IPS-15b (cell line): ENCODE measurements at regions not wholly inside any gene's neighbourhood (a gene's known extent, or its start where the extent isn't known, plus 50 kb on each side); places are given as distances from the start of the nearest gene placed in this dataset.

Source experiments
- H3K27me3 ChIP-seq: one replicate; pipeline ENCODE4 v1.6.1; 2013; ENCODE audit warnings: low read length; ENCODE audit not compliant: control insufficient read depth, insufficient read depth
- H3K36me3 ChIP-seq: one replicate; pipeline ENCODE4 v1.6.1; 2013; ENCODE audit warnings: low read length; ENCODE audit not compliant: control insufficient read depth, insufficient read depth
- H3K4me1 ChIP-seq: one replicate; pipeline ENCODE4 v1.6.1; 2013; ENCODE audit warnings: mild to moderate bottlenecking, low read length; ENCODE audit not compliant: control insufficient read depth, insufficient read depth
- H3K4me3 ChIP-seq: one replicate; pipeline ENCODE4 v1.5.1; 2013; ENCODE audit warnings: low read depth, low read length
- H3K9ac ChIP-seq: one replicate; pipeline ENCODE4 v1.6.1; 2013; ENCODE audit warnings: low read depth, mild to moderate bottlenecking, low read length
- H3K9me3 ChIP-seq: one replicate; pipeline ENCODE4 v1.6.1; 2013; ENCODE audit warnings: mild to moderate bottlenecking, low read length; ENCODE audit not compliant: control insufficient read depth, insufficient read depth

GRCh38 chr11:95559899-95560298, 229.7 kb downstream of the FAM76B start:
- Histone ChIP-seq H3K9me3 (no peaks in the 10 kb centered on the region), H3K9ac (no peak overlapping the region), H3K4me3 (no peak overlapping the region), H3K4me1 (peaks cover 6% of the 10 kb centered on the region), H3K27me3 (no peaks in the 10 kb centered on the region), H3K36me3 (no peaks in the 10 kb centered on the region)

GRCh38 chr11:95557376-95557775, 232.2 kb downstream of the FAM76B start:
- H3K36me3 ChIP-seq, result no peaks in the 10 kb centered on the region
- no peak overlapping the region for H3K4me3 ChIP-seq
- peaks cover 6% of the 10 kb centered on the region for H3K4me1 ChIP-seq
- no peaks in the 10 kb centered on the region for H3K27me3 ChIP-seq
- H3K9ac ChIP-seq, result no peak overlapping the region
- H3K9me3 ChIP-seq, result no peaks in the 10 kb centered on the region

DNA sequence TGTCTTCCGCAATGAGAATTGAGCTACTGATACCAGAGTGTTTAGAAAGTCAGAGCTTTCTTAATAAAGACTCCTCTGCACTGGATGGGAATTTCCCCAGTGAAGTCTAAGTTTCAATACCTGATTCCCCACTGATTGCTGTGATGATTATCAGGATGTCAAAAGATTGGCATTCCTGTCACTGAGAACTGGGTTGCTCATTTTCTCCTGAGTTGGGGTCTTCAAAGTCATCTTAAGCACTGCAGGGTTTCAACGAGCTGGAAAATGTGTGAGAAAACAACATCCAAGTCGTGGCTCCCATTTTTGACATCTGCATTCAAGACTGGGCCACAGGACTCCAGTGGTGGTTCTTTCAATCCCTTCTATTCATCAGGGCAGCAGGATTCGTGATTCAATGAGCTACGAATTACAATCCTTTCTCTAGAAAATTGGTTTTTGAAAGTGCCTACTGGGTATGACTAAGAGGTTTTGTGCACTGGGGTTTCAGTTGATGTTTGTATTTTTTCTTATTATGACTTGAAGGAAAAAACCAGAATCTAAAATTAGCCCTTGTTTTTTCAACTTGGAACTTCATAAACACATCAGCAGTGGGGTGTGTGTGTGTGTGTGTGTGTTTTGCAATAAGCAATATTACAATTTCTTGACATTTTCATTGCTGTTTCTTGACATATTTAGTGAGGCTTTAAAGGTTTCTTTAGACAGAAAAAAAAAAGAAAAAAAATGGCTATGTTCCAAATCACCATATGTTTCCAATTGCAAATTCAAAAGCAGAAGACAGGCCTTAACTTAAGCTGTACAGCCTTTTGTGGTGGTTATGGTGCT, 233.0 kb downstream of the FAM76B start:
- H3K9ac ChIP-seq, result no peak overlapping the region
- no peaks in the 10 kb centered on the region for H3K9me3 ChIP-seq
- H3K4me3 ChIP-seq, result no peak overlapping the region
- no peaks in the 10 kb centered on the region for H3K36me3 ChIP-seq
- peaks cover 6% of the 10 kb centered on the region for H3K4me1 ChIP-seq
- no peaks in the 10 kb centered on the region for H3K27me3 ChIP-seq

- H3K4me3 ChIP-seq, result no peak overlapping the region
- no peaks in the 10 kb centered on the region for H3K36me3 ChIP-seq
- H3K4me1 ChIP-seq, result peaks cover 6% of the 10 kb centered on the region
- H3K9me3 ChIP-seq, result no peaks in the 10 kb centered on the region
- H3K27me3 ChIP-seq, result no peaks in the 10 kb centered on the region
- H3K9ac ChIP-seq, result no peak overlapping the region
Measured at GRCh38 chr11:95556011-95556341, 233.6 kb downstream of the FAM76B start.

DNA sequence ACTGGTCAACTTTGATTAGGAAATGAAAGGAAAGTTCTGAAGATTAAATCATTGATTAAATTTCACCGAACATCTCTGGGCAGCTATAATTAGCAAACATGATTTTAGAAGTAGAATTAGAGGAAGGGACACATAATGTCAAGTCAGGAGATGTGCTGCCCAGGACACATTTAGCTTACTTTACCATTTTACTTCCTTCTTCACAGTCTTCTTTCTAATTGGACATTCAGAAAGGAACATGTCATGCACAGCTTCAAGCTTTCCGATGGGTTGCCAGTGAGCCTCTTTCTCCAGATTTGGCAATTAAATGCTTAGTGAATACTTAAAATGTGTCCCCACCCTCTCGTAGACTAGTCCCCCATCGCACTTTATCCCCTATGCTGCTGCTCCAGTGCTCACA, 234.7 kb downstream of the FAM76B start:
- H3K4me1 ChIP-seq, result peaks cover 6% of the 10 kb centered on the region
- H3K9ac ChIP-seq, result no peak overlapping the region
- H3K36me3 ChIP-seq, result no peaks in the 10 kb centered on the region
- no peaks in the 10 kb centered on the region for H3K27me3 ChIP-seq
- H3K4me3 ChIP-seq, result no peak overlapping the region
- H3K9me3 ChIP-seq, result no peaks in the 10 kb centered on the region

DNA sequence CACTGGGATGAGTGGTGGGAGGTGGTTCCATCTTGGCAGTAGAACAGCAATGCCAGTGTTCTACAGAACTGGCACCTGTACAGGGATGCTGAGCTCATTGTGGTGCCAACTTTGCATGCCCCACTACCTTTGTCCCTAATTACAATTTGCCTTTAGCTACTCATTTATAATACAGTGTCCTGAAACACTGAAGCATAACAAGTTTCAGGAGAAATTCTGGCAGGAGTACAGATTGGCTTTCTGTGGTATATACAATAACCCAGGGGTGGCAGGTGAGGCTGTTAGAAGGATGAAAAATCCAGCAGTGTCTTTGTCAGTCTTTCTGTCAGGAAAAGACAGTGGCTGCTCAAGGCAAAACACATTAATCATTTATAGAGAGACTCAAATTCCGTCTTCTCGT, 240.3 kb downstream of the FAM76B start:
- no peak overlapping the region for H3K4me3 ChIP-seq
- H3K36me3 ChIP-seq, result no peaks in the 10 kb centered on the region
- no peaks in the 10 kb centered on the region for H3K4me1 ChIP-seq
- no peak overlapping the region for H3K9ac ChIP-seq
- H3K27me3 ChIP-seq, result no peaks in the 10 kb centered on the region
- no peaks in the 10 kb centered on the region for H3K9me3 ChIP-seq

- H3K36me3 ChIP-seq, result no peaks in the 10 kb centered on the region
- no peak overlapping the region for H3K4me3 ChIP-seq
- no peaks in the 10 kb centered on the region for H3K4me1 ChIP-seq
- H3K9me3 ChIP-seq, result no peaks in the 10 kb centered on the region
- H3K27me3 ChIP-seq, result no peaks in the 10 kb centered on the region
- H3K9ac ChIP-seq, result no peak overlapping the region
Measured at GRCh38 chr11:95548416-95548815, 241.2 kb downstream of the FAM76B start.

GRCh38 chr11:95547976-95548375, 241.6 kb downstream of the FAM76B start:
- Histone ChIP-seq H3K9me3 (no peaks in the 10 kb centered on the region), H3K27me3 (no peaks in the 10 kb centered on the region), H3K4me1 (no peaks in the 10 kb centered on the region), H3K36me3 (no peaks in the 10 kb centered on the region), H3K4me3 (no peak overlapping the region), H3K9ac (no peak overlapping the region)

DNA sequence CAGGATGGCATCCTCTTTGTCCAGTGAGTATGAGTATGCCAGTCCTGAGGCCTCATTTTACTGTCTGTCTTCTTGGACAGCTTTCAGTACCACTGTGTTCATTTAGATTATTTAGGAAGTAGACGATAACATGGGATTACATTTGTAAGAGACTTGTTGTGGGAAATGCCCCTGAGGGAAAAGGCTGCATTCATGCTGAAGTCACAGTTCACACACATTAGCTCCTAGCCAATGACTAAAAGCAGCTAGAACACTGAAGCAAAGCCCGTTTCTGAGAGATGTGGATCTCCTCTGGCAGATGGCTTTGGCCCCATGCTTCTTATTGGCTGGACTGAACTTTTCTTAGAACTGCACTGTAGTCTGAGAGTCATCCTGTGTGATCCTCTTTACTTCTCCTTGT, 242.4 kb downstream of the FAM76B start:
- no peaks in the 10 kb centered on the region for H3K4me1 ChIP-seq
- H3K36me3 ChIP-seq, result no peaks in the 10 kb centered on the region
- no peaks in the 10 kb centered on the region for H3K27me3 ChIP-seq

DNA sequence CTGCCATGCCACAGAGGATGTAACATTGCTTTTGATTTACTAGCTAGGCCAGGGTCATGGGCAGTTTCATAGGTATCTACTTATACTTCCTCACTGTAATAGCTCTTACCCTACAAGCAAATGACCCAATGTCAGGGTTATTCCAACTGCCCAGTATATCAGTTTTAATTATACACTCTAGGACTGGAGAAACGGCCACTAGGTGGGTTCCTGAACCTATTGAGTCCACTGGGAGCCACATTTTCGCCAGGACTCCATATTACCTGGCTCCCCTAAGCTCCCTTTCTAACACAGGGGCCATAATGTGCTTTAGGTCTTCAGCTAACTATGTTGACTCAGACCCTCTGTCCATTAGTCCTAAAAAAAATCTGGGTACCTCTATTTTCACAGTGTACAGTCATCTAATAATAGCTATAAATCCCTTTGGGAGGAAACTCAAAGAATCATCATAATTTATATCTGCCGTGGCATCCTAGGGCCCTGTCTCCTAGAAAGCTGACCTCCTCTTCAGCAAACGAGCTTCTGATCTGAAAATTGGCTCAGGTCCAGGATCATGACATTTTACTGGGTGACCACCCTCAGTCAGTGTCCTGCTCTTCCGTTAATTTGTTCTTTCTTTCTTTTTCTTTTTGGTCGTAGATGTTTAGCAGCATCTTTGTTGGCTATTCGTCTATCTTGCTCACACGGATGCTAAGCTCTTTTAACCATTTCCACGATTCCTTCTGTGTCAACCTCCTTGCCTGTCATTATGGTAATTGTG, 244.3 kb downstream of the FAM76B start:
- H3K9me3 ChIP-seq, result no peaks in the 10 kb centered on the region
- H3K4me3 ChIP-seq, result no peak overlapping the region
- no peak overlapping the region for H3K9ac ChIP-seq
- H3K36me3 ChIP-seq, result no peaks in the 10 kb centered on the region
- H3K4me1 ChIP-seq, result no peaks in the 10 kb centered on the region
- H3K27me3 ChIP-seq, result no peaks in the 10 kb centered on the region

More for the DNA sequence above, 242.4 kb downstream of the FAM76B start:
- no peak overlapping the region for H3K9ac ChIP-seq
- H3K9me3 ChIP-seq, result no peaks in the 10 kb centered on the region
- no peak overlapping the region for H3K4me3 ChIP-seq

- H3K36me3 ChIP-seq, result no peaks in the 10 kb centered on the region
Measured at GRCh38 chr11:95544095-95544856, 245.3 kb downstream of the FAM76B start.

More at GRCh38 chr11:95544095-95544856, 245.3 kb downstream of the FAM76B start:
- H3K9ac ChIP-seq, result no peak overlapping the region
- H3K9me3 ChIP-seq, result no peaks in the 10 kb centered on the region
- H3K4me3 ChIP-seq, result no peak overlapping the region
- no peaks in the 10 kb centered on the region for H3K27me3 ChIP-seq
- H3K4me1 ChIP-seq, result no peaks in the 10 kb centered on the region
